H9 (cell line): ENCODE measurements at regions not wholly inside any gene's neighbourhood (a gene's known extent, or its start where the extent isn't known, plus 50 kb on each side); places are given as distances from the start of the nearest gene placed in this dataset.

ENCODE experiments used
- DNase-seq: peaks from one replicate; pipeline ENCODE4 v3.0.0-alpha.2; 2017
- H2AFZ ChIP-seq: one replicate; pipeline ENCODE4 v1.6.1; 2013; ENCODE audit warnings: mild to moderate bottlenecking, low read length, control low read depth, moderate library complexity
- H2AK5ac ChIP-seq: 2 replicates; pipeline ENCODE4 v1.6.1; 2013; ENCODE audit warnings: low read length, control low read depth, mixed read lengths; ENCODE audit not compliant: insufficient read length
- H2BK120ac ChIP-seq: one replicate; pipeline ENCODE4 v1.6.1; 2013; ENCODE audit warnings: low read depth, mild to moderate bottlenecking, low read length, control low read depth, inconsistent platforms; ENCODE audit not compliant: poor library complexity, severe bottlenecking
- H2BK12ac ChIP-seq: 2 replicates; pipeline ENCODE4 v1.6.1; 2013; ENCODE audit warnings: low read length, control low read depth, mixed read lengths, low read depth; ENCODE audit not compliant: insufficient read length
- H2BK15ac ChIP-seq: 2 replicates; pipeline ENCODE4 v1.6.1; 2013; ENCODE audit warnings: low read depth, low read length, control low read depth
- H2BK20ac ChIP-seq: one replicate; pipeline ENCODE4 v1.6.1; 2013; ENCODE audit warnings: low read depth, mild to moderate bottlenecking, low read length, control low read depth, inconsistent platforms; ENCODE audit not compliant: poor library complexity, severe bottlenecking
- H2BK5ac ChIP-seq: 2 replicates; pipeline ENCODE4 v1.6.1; 2013; ENCODE audit warnings: low read length, control low read depth, mixed read lengths; ENCODE audit not compliant: insufficient read length
- H3K14ac ChIP-seq: 2 replicates; pipeline ENCODE4 v1.6.1; 2013; ENCODE audit warnings: low read length, control low read depth; ENCODE audit not compliant: insufficient read depth
- H3K18ac ChIP-seq: 2 replicates; pipeline ENCODE4 v1.6.1; 2013; ENCODE audit warnings: low read depth, mild to moderate bottlenecking, mixed read lengths, low read length, control low read depth; ENCODE audit not compliant: insufficient read length
- H3K23ac ChIP-seq: 2 replicates; pipeline ENCODE4 v1.6.1; 2013; ENCODE audit warnings: low read length, control low read depth, mixed read lengths, low read depth; ENCODE audit not compliant: insufficient read length
- H3K23me2 ChIP-seq: 2 replicates; pipeline ENCODE4 v1.6.1; 2013; ENCODE audit warnings: low read depth, mild to moderate bottlenecking, mixed read lengths, low read length, control low read depth; ENCODE audit not compliant: insufficient read length, poor library complexity, severe bottlenecking
- H3K27ac ChIP-seq: 2 replicates; pipeline ENCODE4 v1.5.1; 2013; ENCODE audit warnings: low read length, control low read depth, mixed read lengths, low read depth; ENCODE audit not compliant: insufficient read length
- H3K27me3 ChIP-seq: 2 replicates; pipeline ENCODE4 v1.6.1; 2013; ENCODE audit warnings: low read length, control low read depth, inconsistent platforms; ENCODE audit not compliant: insufficient read depth
- H3K4ac ChIP-seq: 2 replicates; pipeline ENCODE4 v1.6.1; 2013; ENCODE audit warnings: low read depth, mild to moderate bottlenecking, control low read depth, inconsistent platforms, low read length, moderate library complexity
- H3K4me1 ChIP-seq: 2 replicates; pipeline ENCODE4 v1.6.1; 2013; ENCODE audit warnings: low read length, control low read depth, inconsistent platforms; ENCODE audit not compliant: insufficient read depth
- H3K4me2 ChIP-seq: 2 replicates; pipeline ENCODE4 v1.6.1; 2013; ENCODE audit warnings: low read length, control low read depth, mixed read lengths; ENCODE audit not compliant: insufficient read length, insufficient read depth
- H3K56ac ChIP-seq: 2 replicates; pipeline ENCODE4 v1.6.1; 2013; ENCODE audit warnings: low read depth, mild to moderate bottlenecking, mixed read lengths, low read length, control low read depth; ENCODE audit not compliant: insufficient read length
- H3K79me1 ChIP-seq: 2 replicates; pipeline ENCODE4 v1.6.1; 2013; ENCODE audit warnings: low read depth, mild to moderate bottlenecking, moderate library complexity, low read length, control low read depth, inconsistent platforms; ENCODE audit not compliant: insufficient read depth, poor library complexity, severe bottlenecking
- H3K79me2 ChIP-seq: 2 replicates; pipeline ENCODE4 v1.6.1; 2013; ENCODE audit warnings: low read length, control low read depth, inconsistent platforms; ENCODE audit not compliant: insufficient read depth
- H3K9ac ChIP-seq: 2 replicates; pipeline ENCODE4 v1.6.1; 2013; ENCODE audit warnings: low read length, control low read depth, mixed read lengths; ENCODE audit not compliant: insufficient read length; ENCODE audit errors: extremely low read depth
- H3K9me3 ChIP-seq: one replicate; pipeline ENCODE4 v1.6.1; 2013; ENCODE audit warnings: low read depth, low read length, inconsistent platforms; ENCODE audit not compliant: control insufficient read depth
- H3T11ph ChIP-seq: one replicate; pipeline ENCODE4 v1.6.1; 2013; ENCODE audit warnings: mild to moderate bottlenecking, low read length, control low read depth, inconsistent platforms
- H4K20me1 ChIP-seq: one replicate; pipeline ENCODE4 v1.6.1; 2013; ENCODE audit not compliant: control insufficient read depth, insufficient read length, insufficient read depth
- H4K5ac ChIP-seq: 2 replicates; pipeline ENCODE4 v1.6.1; 2013; ENCODE audit warnings: low read depth, mild to moderate bottlenecking, mixed read lengths, low read length, control low read depth; ENCODE audit not compliant: insufficient read length
- H4K8ac ChIP-seq: replicated peaks from 2 replicates; pipeline ENCODE4 v1.6.1; 2013; ENCODE audit warnings: low read length, control low read depth, mixed read lengths, low read depth; ENCODE audit not compliant: insufficient read length
- H4K91ac ChIP-seq: 2 replicates; pipeline ENCODE4 v1.6.1; 2013; ENCODE audit warnings: low read depth, mild to moderate bottlenecking, moderate library complexity, mixed read lengths, low read length, control low read depth; ENCODE audit not compliant: insufficient read length
- H3K27ac Mint-ChIP-seq, 3 experiments: 2 replicates in 2 of 3; 3 replicates in 1 of 3; pipeline ENCODE4 v1.8.0; 2020 to 2021; ENCODE audit warnings: mixed read lengths in 3 of 3, mild to moderate bottlenecking in 1 of 3, moderate library complexity in 1 of 3
- H3K27me3 Mint-ChIP-seq: 2 replicates; pipeline ENCODE4 v1.8.0; 2021; ENCODE audit warnings: low read depth, mild to moderate bottlenecking, moderate library complexity, mixed read lengths
- H3K36me3 Mint-ChIP-seq, 3 experiments: 2 replicates in 2 of 3; 3 replicates in 1 of 3; pipeline ENCODE4 v1.8.0; 2020 to 2021; ENCODE audit warnings: low read depth in 3 of 3, mixed read lengths in 3 of 3; ENCODE audit not compliant: insufficient read depth in 1 of 3
- H3K4me1 Mint-ChIP-seq, 2 experiments: 2 replicates each; pipeline ENCODE4 v1.8.0; 2020; ENCODE audit warnings: mixed read lengths in 2 of 2
- H3K4me3 Mint-ChIP-seq, 2 experiments: 2 replicates in 1 of 2; 3 replicates in 1 of 2; pipeline ENCODE4 v1.8.0; 2020 to 2021; ENCODE audit warnings: mild to moderate bottlenecking in 2 of 2, mixed read lengths in 2 of 2, moderate library complexity in 1 of 2
- H3K9me3 Mint-ChIP-seq, 2 experiments: 2 replicates in 1 of 2; 3 replicates in 1 of 2; pipeline ENCODE4 v1.8.0; 2020; ENCODE audit warnings: mild to moderate bottlenecking in 2 of 2, mixed read lengths in 2 of 2, moderate library complexity in 1 of 2
- CTCF ChIP-seq: fragments of 200-600 bp; sonication (generic); conservative IDR thresholded peaks from 3 replicates; pipeline ENCODE4 v1.8.0; 2021; ENCODE audit warnings: antibody characterized with exemption, mild to moderate bottlenecking
- WGBS: extraction: QIAGEN DNeasy Blood & Tissue Kit; methylation state at CpG from one replicate; pipeline ENCODE4 v1.1.7; 2013; ENCODE audit warnings: missing lambda C conversion rate, low lambda C conversion rate, mixed read lengths; ENCODE audit not compliant: insufficient read length; ENCODE audit errors: extremely low coverage; 5-methylcytosine and 5-hydroxymethylcytosine counted together

DNA sequence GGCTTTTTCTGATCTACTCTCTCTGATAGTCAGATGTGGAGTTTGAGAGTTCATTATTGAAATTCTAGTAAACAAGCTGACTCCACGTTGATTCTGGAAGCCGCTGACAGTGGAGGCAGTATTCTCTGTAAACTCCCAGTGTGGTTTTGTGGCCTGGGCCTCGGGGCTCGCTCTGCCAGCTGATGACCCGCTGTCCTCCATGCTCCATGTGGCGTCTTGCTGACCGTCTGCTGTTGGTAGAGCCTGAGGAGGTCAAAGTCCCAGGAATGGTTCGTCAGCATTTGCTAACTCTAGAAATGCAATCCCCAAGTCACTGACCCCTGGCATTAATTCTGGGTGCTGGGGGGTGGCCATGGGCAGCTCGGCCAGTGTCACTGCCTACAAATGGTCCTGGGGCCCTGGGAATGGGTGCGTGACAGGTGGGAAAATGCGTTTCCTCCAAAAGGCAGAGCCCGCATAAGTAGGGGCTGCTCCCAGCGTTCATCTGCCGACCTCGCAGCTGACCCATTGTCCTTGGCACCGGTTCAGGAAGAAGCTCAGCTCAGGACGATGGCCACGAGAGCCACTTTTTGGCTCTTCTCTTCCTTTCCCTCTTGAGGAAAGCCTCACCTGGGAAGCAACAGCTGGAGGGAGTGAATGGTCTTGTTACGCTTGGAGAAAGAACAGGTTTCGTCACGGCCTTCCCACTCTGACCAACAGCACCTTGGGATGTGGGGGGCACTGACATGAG lies 55.1 kb downstream of the MRPL36 start:
- H3K9me3 Mint-ChIP-seq: peaks cover 21% of the 10 kb centered on the region in 2 experiments
- no peak overlapping the region for H4K5ac ChIP-seq
- peak; percentile 16 for DNase-seq
- H2BK15ac ChIP-seq: no peak overlapping the region
- no peaks in the 10 kb centered on the region for H3K9me3 ChIP-seq
- no peaks in the 10 kb centered on the region for H3K27me3 ChIP-seq
- no peak overlapping the region for H2BK120ac ChIP-seq
- no peak overlapping the region for H3K4me3 Mint-ChIP-seq
- no peaks in the 10 kb centered on the region for H3K4me1 ChIP-seq
- no peak overlapping the region for H3K23ac ChIP-seq
- H3K4me2 ChIP-seq: no peak overlapping the region
- no peak overlapping the region for H4K8ac ChIP-seq
- H3K14ac ChIP-seq: no peak overlapping the region
- H3K18ac ChIP-seq: no peak overlapping the region
- no peak overlapping the region for H3T11ph ChIP-seq
- H3K79me1 ChIP-seq: no peaks in the 10 kb centered on the region
- H2BK5ac ChIP-seq: no peak overlapping the region
- H2AK5ac ChIP-seq: no peak overlapping the region
- H2AFZ ChIP-seq: no peak overlapping the region
- no peak overlapping the region for H3K9ac ChIP-seq
- H4K91ac ChIP-seq: no peak overlapping the region
- no peak overlapping the region for H3K27ac ChIP-seq
- no peak overlapping the region for H3K4ac ChIP-seq
- no peak for TF ChIP-seq CTCF
- H3K36me3 Mint-ChIP-seq: peaks cover 0 to 4% (median 0%) of the 10 kb centered on the region in 3 experiments; a peak in 3 of 7 replicates
- H3K23me2 ChIP-seq: no peaks in the 10 kb centered on the region
- H3K4me1 Mint-ChIP-seq: no peaks in the 10 kb centered on the region
- peaks cover 17% of the 10 kb centered on the region for H3K27me3 Mint-ChIP-seq
- no peak overlapping the region for H3K27ac Mint-ChIP-seq
- WGBS: no CpG with 5 or more reads among the region's 21 CpGs
- H2BK12ac ChIP-seq: no peak overlapping the region
- no peak overlapping the region for H2BK20ac ChIP-seq
- no peak overlapping the region for H3K56ac ChIP-seq
- H4K20me1 ChIP-seq: no peaks in the 10 kb centered on the region
- no peaks in the 10 kb centered on the region for H3K79me2 ChIP-seq
